ENCODE measurements at regions not wholly inside any gene's neighbourhood (a gene's known extent, or its start where the extent isn't known, plus 50 kb on each side); places are given as distances from the start of the nearest gene placed in this dataset.

DNA sequence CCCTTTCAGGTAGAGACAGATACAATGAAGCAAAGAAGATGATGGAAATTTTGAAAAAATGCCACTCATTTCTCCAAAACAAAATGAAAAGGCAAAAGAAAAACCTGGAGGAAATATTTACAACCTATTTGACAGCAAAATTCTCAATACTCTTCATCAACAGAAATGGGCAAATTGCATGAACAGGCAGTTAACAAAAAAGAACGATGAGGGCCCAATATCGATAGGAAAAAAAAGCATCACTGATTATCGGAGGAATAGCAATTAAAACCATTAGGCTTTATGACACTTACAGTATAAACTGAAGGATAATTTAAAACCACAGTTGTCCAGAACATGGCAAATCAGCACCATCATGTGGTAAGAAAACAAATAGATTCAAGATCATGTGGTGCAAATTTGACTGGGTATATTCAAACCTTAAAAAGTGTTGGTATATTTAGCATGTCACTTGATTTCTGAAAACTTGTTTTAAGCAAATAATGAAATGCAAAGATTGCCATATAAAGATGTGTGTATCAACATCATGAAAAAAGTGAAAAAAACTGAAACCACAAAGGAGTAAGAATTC, 222.9 kb downstream of the BRD1 start:
- no peak for TF ChIP-seq EZH2 (optimal IDR thresholded peaks at IDR 0.05; ENCODE audit: low read depth, low read length)
- TF ChIP-seq, protein P1, sequence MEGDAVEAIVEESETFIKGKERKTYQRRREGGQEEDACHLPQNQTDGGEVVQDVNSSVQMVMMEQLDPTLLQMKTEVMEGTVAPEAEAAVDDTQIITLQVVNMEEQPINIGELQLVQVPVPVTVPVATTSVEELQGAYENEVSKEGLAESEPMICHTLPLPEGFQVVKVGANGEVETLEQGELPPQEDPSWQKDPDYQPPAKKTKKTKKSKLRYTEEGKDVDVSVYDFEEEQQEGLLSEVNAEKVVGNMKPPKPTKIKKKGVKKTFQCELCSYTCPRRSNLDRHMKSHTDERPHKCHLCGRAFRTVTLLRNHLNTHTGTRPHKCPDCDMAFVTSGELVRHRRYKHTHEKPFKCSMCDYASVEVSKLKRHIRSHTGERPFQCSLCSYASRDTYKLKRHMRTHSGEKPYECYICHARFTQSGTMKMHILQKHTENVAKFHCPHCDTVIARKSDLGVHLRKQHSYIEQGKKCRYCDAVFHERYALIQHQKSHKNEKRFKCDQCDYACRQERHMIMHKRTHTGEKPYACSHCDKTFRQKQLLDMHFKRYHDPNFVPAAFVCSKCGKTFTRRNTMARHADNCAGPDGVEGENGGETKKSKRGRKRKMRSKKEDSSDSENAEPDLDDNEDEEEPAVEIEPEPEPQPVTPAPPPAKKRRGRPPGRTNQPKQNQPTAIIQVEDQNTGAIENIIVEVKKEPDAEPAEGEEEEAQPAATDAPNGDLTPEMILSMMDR (IDR thresholded peaks at IDR 0.05; ENCODE audit: low read length), result no peak
- no peak for TF ChIP-seq EZH2phosphoT487 (IDR thresholded peaks at IDR 0.05; ENCODE audit: low read length)

All from MM.1S (cell line).